CD14-positive monocyte (primary cell): ENCODE measurements at regions not wholly inside any gene's neighbourhood (a gene's known extent, or its start where the extent isn't known, plus 50 kb on each side); places are given as distances from the start of the nearest gene placed in this dataset.

ENCODE experiments used
- DNase-seq, 3 donors: peaks; one replicate each; pipeline ENCODE4 v3.0.0-alpha.2; 2011 to 2022
- H2AFZ ChIP-seq: 2 replicates; pipeline ENCODE4 v1.6.0; 2012; ENCODE audit warnings: mild to moderate bottlenecking, low read depth, low read length, inconsistent platforms; ENCODE audit not compliant: insufficient read depth, poor library complexity, severe bottlenecking
- H3K27ac ChIP-seq, 2 donors: 1 replicate in 1 of 2; 2 replicates in 1 of 2; pipeline ENCODE4 v1.5.1; 2012 to 2013; ENCODE audit warnings: low read length in 2 of 2, control low read depth in 1 of 2, inconsistent platforms in 1 of 2, low read depth in 1 of 2, mild to moderate bottlenecking in 1 of 2
- H3K27me3 ChIP-seq, 2 donors: one replicate each; pipeline versions ENCODE4 v1.6.0 to v1.6.1; 2011 to 2013; ENCODE audit warnings: low read length in 2 of 2; ENCODE audit not compliant: control insufficient read depth in 2 of 2, insufficient read depth in 2 of 2
- H3K36me3 ChIP-seq, 2 donors: replicated peaks in 1 of 2; 1 replicate in 1 of 2; 2 replicates in 1 of 2; pipeline versions ENCODE4 v1.5.1 to v1.6.1; 2012 to 2013; ENCODE audit warnings: low read length in 2 of 2, control low read depth in 1 of 2, inconsistent platforms in 1 of 2, mild to moderate bottlenecking in 1 of 2; ENCODE audit not compliant: insufficient read depth in 2 of 2, control insufficient read depth in 1 of 2
- H3K4me1 ChIP-seq, 2 donors: 1 replicate in 1 of 2; 2 replicates in 1 of 2; pipeline versions ENCODE4 v1.5.1 to v1.6.1; 2012 to 2013; ENCODE audit warnings: low read length in 2 of 2, control low read depth in 1 of 2, inconsistent platforms in 1 of 2, mild to moderate bottlenecking in 1 of 2, moderate library complexity in 1 of 2; ENCODE audit not compliant: insufficient read depth in 2 of 2, control insufficient read depth in 1 of 2
- H3K4me2 ChIP-seq: replicated peaks from 2 replicates; pipeline ENCODE3; 2012; ENCODE audit warnings: low read length, moderate library complexity, mild to moderate bottlenecking; ENCODE audit not compliant: poor library complexity, severe bottlenecking; ENCODE audit errors: extremely low read depth
- H3K4me3 ChIP-seq, 3 experiments: fragments of 200-600 bp in 1 of 3; sonication (generic) in 1 of 3; replicated peaks in 1 of 3; 1 replicate in 2 of 3; 2 replicates in 1 of 3; pipeline ENCODE4 v1.5.1; 2011 to 2013; ENCODE audit warnings: low read length in 3 of 3, mild to moderate bottlenecking in 3 of 3, control low read depth in 2 of 3, low read depth in 2 of 3, inconsistent platforms in 1 of 3, moderate library complexity in 1 of 3
- H3K79me2 ChIP-seq: 2 replicates; pipeline ENCODE4 v1.6.0; 2012; ENCODE audit warnings: mild to moderate bottlenecking, control low read depth, inconsistent platforms, low read length, moderate library complexity; ENCODE audit not compliant: insufficient read depth
- H3K9ac ChIP-seq: 2 replicates; pipeline ENCODE4 v1.6.0; 2017; ENCODE audit warnings: low read length, mild to moderate bottlenecking; ENCODE audit not compliant: insufficient read depth, poor library complexity, severe bottlenecking
- H3K9me3 ChIP-seq, 2 donors: replicated peaks in 1 of 2; 1 replicate in 1 of 2; 2 replicates in 1 of 2; pipeline versions ENCODE4 v1.5.1 to v1.6.1; 2012 to 2013; ENCODE audit warnings: low read length in 2 of 2, control low read depth in 1 of 2; ENCODE audit not compliant: control insufficient read depth in 1 of 2, insufficient read depth in 1 of 2
- H4K20me1 ChIP-seq: 2 replicates; pipeline ENCODE4 v1.6.0; 2012; ENCODE audit warnings: mild to moderate bottlenecking, low read length, control low read depth, moderate library complexity; ENCODE audit not compliant: insufficient read depth
- H3K27ac Mint-ChIP-seq, 7 donors: one replicate each; pipeline ENCODE4 v1.8.0; 2020; ENCODE audit warnings: mild to moderate bottlenecking in 7 of 7, mixed read lengths in 7 of 7, moderate library complexity in 6 of 7, inconsistent platforms in 2 of 7
- H3K27me3 Mint-ChIP-seq, 3 donors: one replicate each; pipeline ENCODE4 v1.8.0; 2021 to 2022; ENCODE audit warnings: low read depth in 3 of 3, mild to moderate bottlenecking in 3 of 3, mixed read lengths in 3 of 3, moderate library complexity in 3 of 3, inconsistent platforms in 1 of 3
- H3K36me3 Mint-ChIP-seq, 2 donors: one replicate each; pipeline ENCODE4 v1.8.0; 2020; ENCODE audit warnings: mixed read lengths in 2 of 2, inconsistent platforms in 1 of 2, mild to moderate bottlenecking in 1 of 2
- H3K4me1 Mint-ChIP-seq: one replicate; pipeline ENCODE4 v1.8.0; 2020; ENCODE audit warnings: mild to moderate bottlenecking, mixed read lengths
- H3K4me3 Mint-ChIP-seq, 2 donors: one replicate each; pipeline ENCODE4 v1.8.0; 2020; ENCODE audit warnings: mild to moderate bottlenecking in 2 of 2, mixed read lengths in 2 of 2, moderate library complexity in 1 of 2
- H3K9me3 Mint-ChIP-seq, 7 donors: one replicate each; pipeline ENCODE4 v1.8.0; 2020 to 2022; ENCODE audit warnings: mixed read lengths in 7 of 7, mild to moderate bottlenecking in 6 of 7, moderate library complexity in 6 of 7, inconsistent platforms in 2 of 7
- CTCF ChIP-seq: fragments of 200-600 bp; IDR thresholded peaks from one replicate; pipeline ENCODE4 v1.8.0; 2022; ENCODE audit warnings: antibody characterized with exemption, mild to moderate bottlenecking
- WGBS: methylation state at CpG from one replicate; pipeline ENCODE4 v1.1.5; 2013; ENCODE audit warnings: missing lambda C conversion rate; ENCODE audit not compliant: insufficient coverage; 5-methylcytosine and 5-hydroxymethylcytosine counted together
- intact Hi-C, 2 donors: fragments of 100-400 bp; cut with micrococcal nuclease; formaldehyde crosslinking; loops; one replicate each; pipeline versions ENCODE4 v1.15.0 to v1.15.1; 2023

GRCh38 chr1:194047206-194047605 lies 860.8 kb upstream of the B3GALT2 start:
- peaks cover 0 to 3% (median 1%) of the 10 kb centered on the region in 3 donors for H3K27me3 Mint-ChIP-seq
- Histone ChIP-seq H3K4me1 (no peaks in the 10 kb centered on the region), H3K27ac (no peak overlapping the region), H4K20me1 (no peaks in the 10 kb centered on the region), H3K36me3 (no peaks in the 10 kb centered on the region), H3K79me2 (no peaks in the 10 kb centered on the region), H3K27me3 (no peaks in the 10 kb centered on the region), H3K9me3 (no peaks in the 10 kb centered on the region), H2AFZ (no peak overlapping the region), H3K9ac (no peak overlapping the region), H3K4me2 (no peak overlapping the region), H3K4me3 (no peak overlapping the region)
- WGBS: no CpG with 5 or more reads among the region's 3 CpGs
- TF ChIP-seq CTCF: no peak
- H3K9me3 Mint-ChIP-seq: peaks cover 0 to 3% (median 0%) of the 10 kb centered on the region in 7 donors
- H3K4me1 Mint-ChIP-seq: no peaks in the 10 kb centered on the region
- intact Hi-C loops: no loop called here
- H3K4me3 Mint-ChIP-seq: no peak overlapping the region
- H3K36me3 Mint-ChIP-seq: no peaks in the 10 kb centered on the region
- DNase-seq: no peak
- no peak overlapping the region for H3K27ac Mint-ChIP-seq

GRCh38 chr1:194045416-194045815 lies 859.0 kb upstream of the B3GALT2 start:
- Mint-ChIP-seq H3K27ac (no peak overlapping the region), H3K4me3 (no peak overlapping the region), H3K4me1 (no peaks in the 10 kb centered on the region), H3K27me3 (peaks cover 0 to 3% (median 1%) of the 10 kb centered on the region in 3 donors), H3K36me3 (no peaks in the 10 kb centered on the region), H3K9me3 (peaks cover 0 to 3% (median 0%) of the 10 kb centered on the region in 7 donors)
- Histone ChIP-seq H3K9me3 (no peaks in the 10 kb centered on the region), H4K20me1 (no peaks in the 10 kb centered on the region), H3K79me2 (no peaks in the 10 kb centered on the region), H3K4me3 (no peak overlapping the region), H3K36me3 (no peaks in the 10 kb centered on the region), H3K4me2 (no peak overlapping the region), H3K4me1 (no peaks in the 10 kb centered on the region), H3K27me3 (no peaks in the 10 kb centered on the region), H3K27ac (no peak overlapping the region), H2AFZ (no peak overlapping the region), H3K9ac (no peak overlapping the region)
- TF ChIP-seq CTCF: no peak
- WGBS: no CpG with 5 or more reads among the region's 2 CpGs
- DNase-seq: no peak
- intact Hi-C loops: no loop called here
